DMS114 treated with DMSO at 0.1 percent for 48 hours (cell line): ENCODE measurements at regions not wholly inside any gene's neighbourhood (a gene's known extent, or its start where the extent isn't known, plus 50 kb on each side); places are given as distances from the start of the nearest gene placed in this dataset.

Experiments used
- DNase-seq: peaks from one replicate; lab custom pipeline; 2025; ENCODE audit not compliant: unreplicated experiment; lab: John Stamatoyannopoulos, UW

DNA sequence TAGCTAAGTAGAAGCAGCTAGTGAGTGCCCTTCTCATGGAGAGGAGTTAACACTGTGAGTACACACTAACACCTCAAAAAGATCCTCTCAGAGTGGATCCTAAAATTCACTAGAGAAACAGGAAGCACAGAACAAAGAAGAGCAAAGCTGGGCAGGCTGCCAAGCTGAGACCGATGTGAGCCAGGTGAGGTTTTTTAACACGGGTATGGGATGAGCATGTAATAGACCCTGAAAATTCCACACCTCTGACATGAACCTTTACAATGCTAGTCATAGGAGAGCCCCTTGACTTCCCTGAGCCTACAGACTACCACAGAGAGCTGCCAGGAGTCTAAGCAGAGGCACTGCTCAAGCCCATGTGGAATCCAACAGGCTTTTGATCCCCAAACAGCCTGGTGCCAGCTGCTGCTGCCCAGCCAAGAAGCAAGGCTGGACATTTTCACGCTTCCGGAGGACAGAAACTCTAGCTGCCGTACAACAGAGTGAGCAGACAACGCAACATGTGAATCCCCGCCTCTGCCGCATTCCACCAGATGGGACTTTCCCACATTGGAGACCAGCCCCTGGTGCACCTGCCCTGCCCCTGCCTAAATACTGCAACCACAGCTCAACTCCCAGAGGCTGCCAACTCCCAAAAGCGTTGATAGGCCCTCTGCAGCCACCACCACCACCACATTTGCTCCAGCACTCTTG is 280.8 kb downstream of the CDH10 start:
- DNase-seq = no peak

DNA sequence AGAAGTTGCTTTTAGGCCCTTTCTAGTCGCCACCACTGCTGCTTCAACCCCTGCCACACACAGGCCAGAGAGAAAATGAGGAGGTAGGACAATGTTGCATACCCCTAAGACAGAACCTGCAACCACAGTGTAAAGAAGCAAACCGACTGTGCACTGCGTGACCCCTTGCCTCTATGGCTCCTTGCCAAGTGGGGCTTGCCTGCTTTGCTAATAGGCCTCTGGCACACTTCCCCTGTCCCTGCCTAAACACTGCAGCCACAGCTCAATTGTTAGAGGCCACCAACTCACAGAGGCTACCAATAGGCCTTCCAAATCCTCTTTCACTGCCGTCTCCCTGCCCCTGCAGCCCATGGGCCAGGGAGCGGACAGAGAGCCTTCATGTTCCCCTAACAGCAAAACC is 280.1 kb downstream of the CDH10 start:
- DNase-seq = no peak

DNA sequence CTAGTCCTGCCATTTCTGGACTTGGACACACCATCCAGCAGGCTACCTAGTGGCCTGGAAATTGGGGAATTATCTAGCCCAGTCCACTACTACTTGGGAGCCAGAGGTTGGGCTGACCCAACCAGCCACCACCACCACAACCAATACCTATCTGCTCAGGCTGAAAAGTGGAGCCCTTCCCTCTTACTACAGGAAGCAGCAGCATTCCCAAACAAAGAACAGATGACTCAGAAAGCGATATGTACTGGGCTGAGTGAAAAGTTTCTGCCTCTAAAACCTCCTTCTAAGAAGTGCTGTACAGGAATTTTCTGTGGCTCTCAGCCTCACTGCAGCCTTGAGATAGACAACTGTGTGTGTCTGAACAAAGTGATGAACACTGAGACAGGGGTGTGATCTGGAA is 279.4 kb downstream of the CDH10 start:
- DNase-seq = no peak

DNA sequence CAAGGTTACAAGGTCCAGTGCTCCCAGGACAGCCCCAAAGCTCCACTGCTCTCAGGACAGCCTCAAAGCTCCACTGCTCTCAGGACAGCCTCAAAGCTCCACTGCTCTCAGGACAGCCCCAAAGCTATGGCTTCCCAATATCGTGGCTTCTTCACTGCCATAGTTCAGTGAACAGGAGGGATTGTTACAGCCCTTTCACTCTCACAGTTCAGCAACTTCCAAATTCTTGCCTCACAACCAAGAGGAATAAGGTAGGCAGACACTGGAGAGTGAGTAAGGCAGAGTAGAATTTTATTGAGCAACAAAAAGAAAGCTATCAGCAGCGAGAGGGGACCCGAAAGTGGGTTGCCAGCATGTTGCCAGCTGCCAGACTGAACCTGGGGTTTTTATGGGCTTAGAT is 277.6 kb downstream of the CDH10 start:
- no peak for DNase-seq

DNA sequence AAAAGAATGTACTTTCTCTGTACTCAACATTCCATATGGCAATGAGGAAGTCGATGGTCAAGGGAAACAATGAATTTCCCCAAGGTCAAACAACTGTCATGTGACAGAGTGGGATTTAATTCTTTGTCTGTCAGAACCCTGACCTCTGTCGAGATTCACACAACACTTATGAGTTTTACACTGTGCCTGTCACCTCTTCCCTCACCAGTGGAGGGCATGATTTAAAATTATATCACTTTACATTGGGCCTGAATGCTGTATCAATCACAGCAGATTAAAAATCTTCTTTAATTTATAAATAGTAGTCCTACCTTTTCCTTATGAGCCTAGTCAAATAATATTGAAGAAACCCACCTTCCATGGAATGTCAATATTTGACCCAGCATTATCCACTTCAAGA is 276.7 kb downstream of the CDH10 start:
- DNase-seq = no peak

DNA sequence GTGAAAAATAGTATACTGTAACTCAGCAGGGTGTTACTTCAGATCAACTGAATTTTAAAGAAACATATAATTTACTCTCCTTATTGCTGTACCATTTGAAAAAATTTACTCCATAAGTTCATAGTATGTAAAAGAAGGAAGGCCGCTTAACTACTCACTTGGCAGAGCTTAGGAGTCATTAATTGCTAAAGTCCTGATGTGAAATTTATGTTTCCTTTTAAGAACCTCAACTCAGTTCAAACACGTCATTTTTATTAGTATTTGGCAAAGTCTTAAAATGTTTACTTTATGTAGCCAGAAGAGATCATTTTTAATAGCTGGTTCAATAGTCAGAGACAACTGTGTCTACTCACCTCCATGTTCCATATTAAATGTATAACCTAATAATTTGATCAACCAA is 268.6 kb downstream of the CDH10 start:
- no peak for DNase-seq

DNA sequence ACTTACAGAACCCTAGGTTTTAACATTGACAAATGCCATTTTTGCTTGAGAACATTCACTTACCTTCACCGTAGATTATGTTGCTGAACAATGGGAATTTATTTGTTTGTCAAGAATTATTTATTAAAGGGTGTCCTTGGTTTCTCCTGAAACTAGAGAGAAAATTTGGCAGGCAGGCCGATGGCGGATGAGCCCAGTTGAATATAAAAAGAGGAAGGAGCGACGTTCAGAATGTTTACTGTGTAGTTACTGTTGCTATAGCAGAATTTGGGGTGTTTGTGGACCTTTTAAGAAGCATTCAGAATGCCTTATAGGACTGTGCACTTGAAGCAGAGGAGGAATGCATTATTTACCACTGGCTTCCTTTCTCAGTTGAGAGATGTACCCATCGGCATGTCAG is 268.2 kb downstream of the CDH10 start:
- no peak for DNase-seq

DNA sequence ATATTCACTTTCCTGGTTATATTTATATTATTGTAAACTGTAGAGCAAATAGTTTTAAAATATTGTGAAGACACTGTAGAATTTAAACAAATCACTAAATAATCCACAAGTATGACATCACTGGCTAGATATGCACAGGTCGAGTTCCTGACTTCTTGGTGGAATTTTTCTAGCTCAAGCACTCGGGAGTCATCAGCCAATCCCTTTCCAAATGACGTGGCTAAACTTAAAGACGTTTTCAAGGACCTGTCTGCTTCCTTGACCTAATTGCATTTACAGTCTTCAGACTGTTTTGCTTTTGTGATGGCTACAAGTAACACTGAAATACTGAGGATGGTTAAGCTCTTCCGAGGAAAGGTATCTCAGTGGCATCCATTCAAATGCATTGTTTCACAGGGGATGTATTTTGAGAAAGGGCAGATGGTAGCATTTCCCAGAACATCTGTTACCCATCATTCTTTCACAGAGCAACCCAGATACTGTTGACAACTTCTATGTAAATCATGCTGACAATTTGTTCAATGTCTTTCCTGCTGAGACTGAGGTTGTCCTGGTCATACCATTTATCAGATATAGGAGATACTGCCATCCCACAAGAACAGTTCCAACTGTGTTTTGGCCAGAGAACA is 262.8 kb downstream of the CDH10 start:
- DNase-seq = no peak

DNA sequence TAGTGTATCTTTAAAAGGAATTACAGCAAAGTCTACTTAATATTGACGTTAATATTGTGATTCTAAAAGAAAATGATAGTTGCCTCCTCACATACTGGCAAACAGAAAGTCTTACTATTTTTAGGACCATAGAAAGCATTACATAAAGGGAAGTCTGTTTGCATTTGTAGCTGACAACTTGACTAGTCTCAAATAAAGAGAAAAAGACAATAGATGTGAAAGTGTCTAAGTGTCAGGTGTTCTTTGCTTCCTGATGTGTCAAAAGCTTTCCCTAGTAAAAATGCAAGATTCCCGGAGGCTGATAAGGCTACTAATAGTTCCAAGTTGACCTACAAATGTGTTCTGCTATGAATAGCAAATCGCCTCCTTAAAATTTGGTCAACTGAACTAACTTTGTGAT is 259.7 kb downstream of the CDH10 start:
- no peak for DNase-seq

DNA sequence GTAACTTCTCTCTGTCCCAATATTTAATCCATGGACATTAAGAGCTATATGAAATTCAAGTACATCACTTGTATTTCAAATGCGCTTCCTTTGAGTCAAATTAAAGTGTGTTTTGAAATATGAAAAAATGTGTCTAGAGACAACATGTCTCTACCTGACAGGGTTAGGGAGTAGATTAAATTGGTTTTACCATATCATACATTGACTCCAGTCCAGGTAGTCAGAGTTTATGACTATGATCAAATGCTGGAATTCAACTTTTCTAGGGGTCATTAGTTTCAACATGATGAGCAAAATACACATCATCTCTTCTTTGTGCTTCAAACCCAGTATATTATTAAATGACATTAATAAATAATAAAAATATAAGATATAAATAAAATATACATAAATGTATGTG is 259.2 kb downstream of the CDH10 start:
- DNase-seq = no peak

DNA sequence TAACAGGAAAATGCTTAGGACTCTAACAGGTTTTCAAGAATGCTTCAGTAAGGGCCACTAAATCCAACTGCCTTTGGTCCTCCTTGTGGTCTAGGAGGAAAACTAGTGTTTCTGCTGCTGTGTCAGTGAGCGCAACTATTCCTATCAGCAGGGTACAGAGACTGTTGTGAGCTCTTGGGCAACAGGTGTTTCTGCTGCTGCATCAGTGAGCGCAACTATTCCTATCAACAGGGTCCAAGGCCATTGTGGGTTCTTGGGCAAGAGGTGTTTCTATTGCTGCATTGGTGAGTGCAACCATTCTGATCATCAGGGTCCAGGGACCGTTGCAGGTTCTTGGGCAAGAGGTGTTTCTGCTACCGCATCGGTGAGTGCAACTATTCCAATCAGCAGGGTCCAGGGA is 256.3 kb downstream of the CDH10 start:
- DNase-seq = no peak

DNA sequence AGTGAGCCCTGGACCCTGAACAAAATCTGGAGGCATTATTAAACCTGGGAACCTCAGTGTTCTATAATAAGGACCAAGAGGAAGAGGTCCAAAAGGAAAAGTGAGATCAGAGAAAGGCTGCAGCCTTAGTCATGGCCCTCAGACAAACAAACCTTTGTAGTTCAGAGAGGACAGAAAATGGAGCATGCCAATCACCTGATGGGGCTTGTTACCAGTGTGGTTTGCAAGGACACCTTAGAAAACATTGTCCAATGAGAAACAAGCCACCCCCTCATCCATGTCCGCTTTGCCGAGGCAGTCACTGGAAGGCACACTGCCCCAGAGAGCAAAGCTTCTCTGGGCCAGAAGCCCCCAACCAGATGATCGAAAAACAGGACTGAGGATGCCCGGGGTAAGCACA is 254.8 kb downstream of the CDH10 start:
- no peak for DNase-seq

DNA sequence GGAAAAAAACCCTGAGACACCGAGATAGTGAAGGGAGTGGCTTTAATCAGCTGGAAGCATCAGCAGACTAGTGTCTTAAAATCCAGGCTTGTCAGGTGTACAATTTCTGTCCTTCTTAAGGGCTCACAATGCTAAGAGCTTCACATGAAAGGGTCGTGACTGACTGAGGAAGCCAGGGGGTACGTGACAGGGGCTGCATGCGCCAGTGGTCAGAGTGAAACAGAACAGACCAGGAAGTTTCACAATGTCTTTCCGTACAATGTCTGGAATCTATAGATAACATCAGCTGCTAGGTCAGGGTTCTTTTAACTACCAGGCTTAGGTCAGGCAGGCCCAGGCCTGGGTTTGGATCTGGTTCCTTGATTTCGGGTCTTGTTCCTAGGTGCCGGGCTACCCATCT is 253.0 kb downstream of the CDH10 start:
- DNase-seq = no peak

DNA sequence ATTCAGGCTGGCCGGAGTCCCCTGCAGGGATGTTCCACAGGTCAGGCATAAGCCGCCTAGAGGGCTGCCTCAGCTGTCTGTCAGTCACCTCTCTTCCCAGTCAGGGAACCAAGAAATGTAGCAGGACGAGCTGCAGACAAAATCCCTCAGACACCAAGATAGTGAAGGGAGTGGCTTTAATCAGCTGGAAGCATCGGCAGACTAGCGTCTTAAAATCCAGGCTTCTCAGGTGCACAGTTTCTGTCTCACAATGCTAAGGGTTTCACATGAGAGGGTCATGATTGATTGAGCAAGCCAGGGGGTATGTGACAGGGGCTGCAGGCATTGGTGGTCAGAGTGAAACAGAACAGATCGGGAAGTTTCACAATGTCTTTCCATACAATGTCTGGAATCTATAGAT is 247.2 kb downstream of the CDH10 start:
- DNase-seq = no peak

DNA sequence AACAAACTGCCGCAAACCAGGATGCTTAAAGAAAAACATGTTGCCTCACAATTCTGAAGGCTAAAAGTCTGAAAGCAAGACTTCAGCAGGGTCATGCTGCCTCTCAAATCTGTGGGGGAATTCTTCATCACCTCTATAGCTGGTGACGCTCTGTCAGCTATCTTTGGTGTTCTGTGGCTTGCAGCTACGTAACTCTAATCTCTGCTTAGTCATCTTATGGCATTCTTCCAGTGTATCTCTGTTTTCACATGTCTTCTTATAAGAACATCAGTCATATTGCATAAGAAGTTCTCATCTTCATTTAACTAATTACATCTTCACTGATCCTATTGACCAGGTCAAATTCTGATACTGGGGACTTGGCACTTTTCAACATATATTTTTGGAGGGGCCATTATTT is 243.0 kb downstream of the CDH10 start:
- no peak for DNase-seq

DNA sequence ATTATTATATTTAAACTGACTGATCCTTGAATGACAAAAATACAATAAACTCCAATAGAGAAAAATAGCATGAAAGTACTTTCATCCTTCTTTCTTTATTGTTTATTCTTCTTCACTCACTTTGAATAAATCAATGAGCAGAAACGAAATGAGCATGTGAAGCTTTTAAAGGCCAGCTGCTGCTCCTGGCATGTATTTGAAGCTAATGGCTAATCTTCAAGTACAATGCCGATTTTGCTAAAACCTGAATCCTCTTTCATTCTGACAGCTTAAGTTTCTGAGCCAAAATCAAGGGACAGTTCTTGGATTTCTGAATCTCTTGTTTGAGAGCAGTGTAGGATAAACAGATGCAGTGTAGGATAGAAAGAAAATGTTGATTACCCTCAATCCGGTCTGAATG is 237.3 kb downstream of the CDH10 start:
- no peak for DNase-seq

DNA sequence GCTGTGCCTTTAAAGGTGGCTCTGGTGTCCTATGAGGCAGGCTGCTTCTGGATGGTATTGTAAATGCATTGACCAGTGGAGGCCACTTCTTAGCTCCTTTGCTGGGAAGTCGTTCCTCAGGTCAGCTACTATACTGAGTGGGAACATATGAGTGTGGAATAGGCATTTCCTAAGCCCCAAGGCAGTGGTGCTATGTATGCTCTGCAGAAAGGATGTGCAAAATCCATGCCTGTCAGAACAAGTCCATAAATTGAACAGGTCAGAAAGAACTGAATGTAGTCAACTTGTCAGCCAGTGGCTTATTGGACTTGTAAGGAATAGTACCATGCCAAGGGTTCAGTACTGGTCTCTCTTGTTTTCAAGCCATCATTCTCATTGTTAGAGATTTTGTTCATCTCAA is 216.4 kb downstream of the CDH10 start:
- DNase-seq = no peak

DNA sequence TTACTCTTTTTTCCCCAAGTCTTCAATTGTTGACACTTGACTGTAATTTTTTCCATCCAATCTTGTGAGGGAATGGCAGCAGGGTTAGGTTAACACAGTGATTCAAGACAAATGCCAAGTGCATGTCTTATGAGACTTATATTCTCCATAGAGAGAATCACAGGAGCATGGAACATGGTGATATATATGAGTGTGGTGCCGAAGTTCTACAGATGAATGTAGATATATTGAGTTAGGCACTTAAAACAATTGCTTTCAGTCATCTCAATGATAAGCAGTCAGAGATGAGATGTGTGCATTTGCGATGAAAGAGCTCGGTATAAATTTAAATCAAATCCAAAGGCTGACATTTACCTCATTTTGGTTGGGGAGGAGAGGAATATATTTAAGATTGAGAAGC is 211.2 kb downstream of the CDH10 start:
- DNase-seq = no peak
